Bronchial epithelial cell (primary cell): ENCODE measurements at regions not wholly inside any gene's neighbourhood (a gene's known extent, or its start where the extent isn't known, plus 50 kb on each side); places are given as distances from the start of the nearest gene placed in this dataset.

Experiments
- DNase-seq: peaks from one replicate; pipeline ENCODE4 v3.0.0-alpha.2; 2010; ENCODE audit warnings: low read depth
- FAIRE-seq: peaks from 2 replicates; lab custom pipeline; 2011; peaks lifted over from hg19 to GRCh38; lab: Jason Lieb, UNC
- H3K27me3 ChIP-seq: 2 replicates; pipeline ENCODE4 v1.5.1; 2011; ENCODE audit warnings: low read length; ENCODE audit not compliant: control insufficient read depth, insufficient read depth
- H3K36me3 ChIP-seq: 2 replicates; pipeline ENCODE4 v1.5.1; 2011; ENCODE audit warnings: low read length; ENCODE audit not compliant: control insufficient read depth, insufficient read depth
- H3K4me3 ChIP-seq: 2 replicates; pipeline ENCODE4 v1.5.1; 2011; ENCODE audit warnings: mild to moderate bottlenecking, low read depth, low read length, control low read depth
- CTCF ChIP-seq: IDR thresholded peaks from 2 replicates; pipeline ENCODE4 v1.5.1; 2011; ENCODE audit warnings: mild to moderate bottlenecking, moderate library complexity, low read length, control low read depth, inconsistent platforms; ENCODE audit not compliant: insufficient read depth, severe bottlenecking

GRCh38 chr6:1251198-1252155 lies 60.4 kb upstream of the FOXQ1 start:
- FAIRE-seq (peak; percentile 79), DNase-seq (peak; percentile 35)
- Histone ChIP-seq H3K4me3 (no peak overlapping the region), H3K36me3 (no peaks in the 10 kb centered on the region), H3K27me3 (no peaks in the 10 kb centered on the region)
- TF ChIP-seq CTCF, result no peak

GRCh38 chr6:1250489-1251197 lies 61.3 kb upstream of the FOXQ1 start:
- Histone ChIP-seq H3K4me3 (no peak overlapping the region), H3K27me3 (no peaks in the 10 kb centered on the region), H3K36me3 (no peaks in the 10 kb centered on the region)
- TF ChIP-seq CTCF, result no peak
- DNase-seq, result no peak
- FAIRE-seq, result no peak

- no peak for TF ChIP-seq CTCF
- H3K27me3 ChIP-seq, result peaks cover 2% of the 10 kb centered on the region
- DNase-seq (no peak), FAIRE-seq (no peak)
- H3K36me3 ChIP-seq, result no peaks in the 10 kb centered on the region
- no peak overlapping the region for H3K4me3 ChIP-seq
Observed at GRCh38 chr6:1247894-1248293, 64.0 kb upstream of the FOXQ1 start.

GRCh38 chr6:1247056-1247455 lies 64.8 kb upstream of the FOXQ1 start:
- peaks cover 2% of the 10 kb centered on the region for H3K27me3 ChIP-seq
- no peak for TF ChIP-seq CTCF
- FAIRE-seq (no peak), DNase-seq (no peak)
- H3K4me3 ChIP-seq, result no peak overlapping the region
- no peaks in the 10 kb centered on the region for H3K36me3 ChIP-seq

GRCh38 chr6:1244941-1245340 lies 67.0 kb upstream of the FOXQ1 start:
- no peak for DNase-seq
- no peak for FAIRE-seq
- TF ChIP-seq CTCF, result no peak
- Histone ChIP-seq H3K27me3 (peaks cover 2% of the 10 kb centered on the region), H3K36me3 (no peaks in the 10 kb centered on the region), H3K4me3 (no peak overlapping the region)
